ENCODE measurements at regions not wholly inside any gene's neighbourhood (a gene's known extent, or its start where the extent isn't known, plus 50 kb on each side); places are given as distances from the start of the nearest gene placed in this dataset.
A peak's percentile ranks its signal among the peaks of the same experiment; 100 is the strongest.

DNA sequence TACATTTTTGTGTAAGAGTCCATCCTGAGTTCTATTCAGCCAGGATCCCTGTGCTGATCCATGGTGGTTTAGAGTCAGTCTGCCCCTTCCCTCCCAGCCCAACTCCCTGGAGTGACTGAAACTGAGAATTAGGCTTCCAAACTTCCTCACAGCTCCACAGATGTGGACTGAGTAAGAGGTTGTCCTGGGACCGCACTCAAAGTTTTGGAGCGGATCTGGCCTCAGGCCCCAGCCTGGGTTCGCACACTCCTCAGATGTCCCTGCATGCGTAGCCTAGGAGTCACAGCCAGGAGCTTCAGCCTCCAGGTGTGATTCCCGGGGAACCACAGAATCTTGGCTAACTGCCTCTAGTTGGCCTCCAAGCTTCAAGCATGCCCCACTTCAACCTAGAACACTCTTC lies 218.1 kb downstream of the C7orf25 start:
- H3K18ac ChIP-seq (ENCODE audit: low read length) = no peak overlapping the region
- DNase-seq = no peak

DNA sequence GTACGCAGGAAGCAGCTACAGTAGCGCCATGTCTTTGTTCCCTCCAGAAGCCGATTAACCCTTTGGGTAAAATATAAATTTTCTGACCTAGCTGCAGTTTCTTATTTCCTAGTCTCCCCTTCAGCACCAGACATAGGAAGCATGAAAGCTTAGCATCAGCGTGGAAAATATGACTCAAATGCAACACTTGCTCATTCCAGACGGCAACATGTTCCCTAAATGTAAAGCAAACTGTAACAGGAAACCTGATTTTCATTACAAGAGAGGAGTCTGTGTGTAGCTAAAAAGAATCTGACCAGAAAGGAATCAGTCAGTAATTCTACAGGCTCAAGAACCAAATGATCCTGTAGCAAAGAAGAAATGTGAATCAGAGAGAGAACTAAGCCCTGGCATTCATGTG lies 219.2 kb downstream of the C7orf25 start:
- Histone ChIP-seq H3K36me3 (ENCODE audit: control insufficient read depth, insufficient read depth, low read length) (no peaks in the 10 kb centered on the region), H2BK120ac (ENCODE audit: low read depth, low read length) (no peak overlapping the region), H3K27me3 (ENCODE audit: insufficient read depth, low read length, poor library complexity) (no peaks in the 10 kb centered on the region), H3K27ac (ENCODE audit: low read depth, low read length) (no peak overlapping the region), H2BK15ac (replicated peaks; ENCODE audit: low read depth) (no peak overlapping the region), H3K18ac (ENCODE audit: low read length) (no peak overlapping the region), H3K9ac (ENCODE audit: low read length) (no peak overlapping the region), H4K8ac (ENCODE audit: low read depth, low read length) (no peak overlapping the region), H3K4me2 (ENCODE audit: low read length) (no peak overlapping the region), H3K79me2 (ENCODE audit: control insufficient read depth, insufficient read depth, low read length) (no peaks in the 10 kb centered on the region), H3K79me1 (ENCODE audit: low read length) (no peaks in the 10 kb centered on the region), H2BK5ac (ENCODE audit: low read length) (no peak overlapping the region), H3K23ac (ENCODE audit: low read length) (no peak overlapping the region), H3K56ac (ENCODE audit: low read length) (no peak overlapping the region), H2AK5ac (ENCODE audit: low read length) (no peak overlapping the region), H3K4me1 (ENCODE audit: control insufficient read depth, low read depth, low read length) (no peaks in the 10 kb centered on the region), H4K5ac (ENCODE audit: low read length) (no peak overlapping the region), H3K4ac (ENCODE audit: low read depth, low read length) (no peak overlapping the region), H3K4me3 (ENCODE audit: low read length) (no peak overlapping the region)
- WGBS (ENCODE audit: extremely low coverage, insufficient coverage, low lambda C conversion rate) = no CpG with 5 or more reads among the region's 5 CpGs
- no peak for DNase-seq

More for the DNA sequence above, 218.1 kb downstream of the C7orf25 start:
- Histone ChIP-seq H3K4me1 (ENCODE audit: control insufficient read depth, low read depth, low read length) (no peaks in the 10 kb centered on the region), H2AK5ac (ENCODE audit: low read length) (no peak overlapping the region), H3K27me3 (ENCODE audit: insufficient read depth, low read length, poor library complexity) (no peaks in the 10 kb centered on the region), H4K5ac (ENCODE audit: low read length) (no peak overlapping the region), H3K9ac (ENCODE audit: low read length) (no peak overlapping the region), H3K27ac (ENCODE audit: low read depth, low read length) (no peak overlapping the region), H3K36me3 (ENCODE audit: control insufficient read depth, insufficient read depth, low read length) (no peaks in the 10 kb centered on the region), H3K4me2 (ENCODE audit: low read length) (no peak overlapping the region), H2BK120ac (ENCODE audit: low read depth, low read length) (no peak overlapping the region), H2BK15ac (replicated peaks; ENCODE audit: low read depth) (no peak overlapping the region), H4K8ac (ENCODE audit: low read depth, low read length) (no peak overlapping the region), H2BK5ac (ENCODE audit: low read length) (no peak overlapping the region), H3K4ac (ENCODE audit: low read depth, low read length) (no peak overlapping the region), H3K23ac (ENCODE audit: low read length) (no peak overlapping the region), H3K4me3 (ENCODE audit: low read length) (no peak overlapping the region), H3K56ac (ENCODE audit: low read length) (no peak overlapping the region), H3K79me2 (ENCODE audit: control insufficient read depth, insufficient read depth, low read length) (no peaks in the 10 kb centered on the region), H3K79me1 (ENCODE audit: low read length) (no peaks in the 10 kb centered on the region)
- WGBS (ENCODE audit: extremely low coverage, insufficient coverage, low lambda C conversion rate) = no CpG with 5 or more reads among the region's 5 CpGs

DNA sequence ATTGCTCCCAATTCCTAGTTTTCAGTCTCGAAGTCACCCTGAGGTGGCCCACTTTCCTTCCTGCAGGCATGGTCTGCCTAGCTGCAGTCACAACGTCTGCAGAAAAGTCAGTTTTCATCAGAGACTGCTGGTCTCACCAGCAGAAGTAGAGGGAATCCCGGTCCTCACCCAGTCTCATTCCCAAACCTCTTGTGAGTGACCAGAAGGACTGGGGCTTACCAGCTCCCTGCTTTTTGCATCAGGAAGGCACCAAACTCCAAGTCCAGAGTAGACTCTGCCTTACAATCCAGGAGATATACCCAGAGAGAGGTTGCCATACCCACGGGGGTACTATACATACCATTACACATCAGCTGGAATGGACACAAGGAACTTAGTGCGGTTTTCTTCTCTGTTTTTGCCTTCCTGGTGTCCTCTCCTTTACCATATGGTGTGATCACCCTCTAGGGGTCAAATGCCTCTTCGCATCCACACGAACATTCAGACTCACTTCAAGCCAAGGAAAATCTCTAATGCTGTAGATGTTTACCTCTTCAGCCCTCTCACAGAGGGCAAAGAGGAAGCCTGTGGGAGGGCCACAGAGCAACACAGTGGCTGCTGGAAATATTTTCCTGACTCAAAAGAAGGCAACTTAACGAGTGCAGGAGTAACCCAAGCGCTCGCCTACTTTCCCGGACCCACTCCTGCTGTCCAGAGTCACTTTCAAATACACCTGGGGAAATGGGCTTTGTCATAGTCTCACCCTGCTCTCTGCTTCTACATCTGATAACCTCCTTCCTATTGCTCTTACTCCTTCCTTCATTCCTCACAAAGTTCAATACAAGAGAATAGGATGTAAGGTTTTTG lies 220.9 kb downstream of the C7orf25 start:
- Histone ChIP-seq H3K36me3 (ENCODE audit: control insufficient read depth, insufficient read depth, low read length) (no peaks in the 10 kb centered on the region), H3K4ac (ENCODE audit: low read depth, low read length) (peak overlapping the region; percentile 92), H4K5ac (ENCODE audit: low read length) (no peak overlapping the region), H3K79me2 (ENCODE audit: control insufficient read depth, insufficient read depth, low read length) (no peaks in the 10 kb centered on the region), H3K4me3 (ENCODE audit: low read length) (no peak overlapping the region), H3K4me1 (ENCODE audit: control insufficient read depth, low read depth, low read length) (peaks cover 4% of the 10 kb centered on the region), H3K27me3 (ENCODE audit: insufficient read depth, low read length, poor library complexity) (no peaks in the 10 kb centered on the region), H3K18ac (ENCODE audit: low read length) (no peak overlapping the region), H4K8ac (ENCODE audit: low read depth, low read length) (no peak overlapping the region), H3K9ac (ENCODE audit: low read length) (no peak overlapping the region), H2BK120ac (ENCODE audit: low read depth, low read length) (no peak overlapping the region), H2BK5ac (ENCODE audit: low read length) (no peak overlapping the region), H2BK15ac (replicated peaks; ENCODE audit: low read depth) (no peak overlapping the region), H3K23ac (ENCODE audit: low read length) (no peak overlapping the region), H2AK5ac (ENCODE audit: low read length) (no peak overlapping the region), H3K79me1 (ENCODE audit: low read length) (no peaks in the 10 kb centered on the region), H3K56ac (ENCODE audit: low read length) (no peak overlapping the region), H3K27ac (ENCODE audit: low read depth, low read length) (no peak overlapping the region), H3K4me2 (ENCODE audit: low read length) (no peak overlapping the region)
- WGBS (ENCODE audit: extremely low coverage, insufficient coverage, low lambda C conversion rate) = no CpG with 5 or more reads among the region's 11 CpGs
- peak; percentile 83 for DNase-seq

DNA sequence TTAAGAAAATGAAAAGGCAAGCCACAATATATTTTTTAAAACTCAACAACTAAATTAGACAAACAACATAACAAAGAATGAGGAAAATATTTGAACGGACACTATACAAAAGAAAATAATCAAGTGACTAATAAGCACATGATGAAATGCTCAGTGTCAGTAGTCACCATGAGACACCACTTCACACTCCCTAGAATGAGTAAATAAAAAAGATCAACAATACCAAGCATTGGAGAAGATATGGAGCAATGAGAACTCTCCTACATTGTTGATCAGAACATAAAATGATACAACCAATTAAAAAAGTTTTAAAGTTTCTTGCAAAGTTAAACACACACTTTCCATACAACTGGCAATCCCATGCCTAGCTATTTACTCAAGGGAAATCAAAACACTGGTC lies 222.2 kb downstream of the C7orf25 start:
- Histone ChIP-seq H3K27me3 (ENCODE audit: insufficient read depth, low read length, poor library complexity) (no peaks in the 10 kb centered on the region), H3K4me2 (ENCODE audit: low read length) (no peak overlapping the region), H2BK5ac (ENCODE audit: low read length) (no peak overlapping the region), H4K5ac (ENCODE audit: low read length) (no peak overlapping the region), H3K27ac (ENCODE audit: low read depth, low read length) (no peak overlapping the region), H3K4me3 (ENCODE audit: low read length) (no peak overlapping the region), H2AK5ac (ENCODE audit: low read length) (no peak overlapping the region), H3K36me3 (ENCODE audit: control insufficient read depth, insufficient read depth, low read length) (no peaks in the 10 kb centered on the region), H2BK120ac (ENCODE audit: low read depth, low read length) (no peak overlapping the region), H3K79me2 (ENCODE audit: control insufficient read depth, insufficient read depth, low read length) (no peaks in the 10 kb centered on the region), H3K56ac (ENCODE audit: low read length) (no peak overlapping the region), H3K79me1 (ENCODE audit: low read length) (no peaks in the 10 kb centered on the region), H4K8ac (ENCODE audit: low read depth, low read length) (no peak overlapping the region), H3K9ac (ENCODE audit: low read length) (no peak overlapping the region), H3K4ac (ENCODE audit: low read depth, low read length) (no peak overlapping the region), H2BK15ac (replicated peaks; ENCODE audit: low read depth) (no peak overlapping the region), H3K4me1 (ENCODE audit: control insufficient read depth, low read depth, low read length) (peaks cover 7% of the 10 kb centered on the region), H3K18ac (ENCODE audit: low read length) (no peak overlapping the region), H3K23ac (ENCODE audit: low read length) (no peak overlapping the region)
- DNase-seq = no peak
- WGBS (ENCODE audit: extremely low coverage, insufficient coverage, low lambda C conversion rate) = no CpG with 5 or more reads among the region's 1 CpG

DNA sequence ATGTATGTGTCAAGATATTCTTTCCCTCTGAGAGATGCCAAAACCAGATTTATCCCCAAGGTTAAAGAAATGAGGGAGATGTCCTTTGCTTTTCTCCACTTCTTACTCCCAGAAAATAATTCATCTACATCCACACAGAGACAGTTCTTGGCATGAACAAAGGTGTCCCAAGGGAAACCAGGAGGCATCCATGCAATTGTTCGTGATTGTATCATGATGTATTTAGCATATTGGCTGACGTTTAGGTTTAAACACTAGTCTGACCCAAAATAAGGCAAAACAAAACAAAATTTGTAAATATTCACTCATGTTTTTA lies 223.9 kb downstream of the C7orf25 start:
- Histone ChIP-seq H2BK5ac (ENCODE audit: low read length) (no peak overlapping the region), H3K4ac (ENCODE audit: low read depth, low read length) (peak overlapping the region; percentile 1), H3K4me3 (ENCODE audit: low read length) (no peak overlapping the region), H2BK15ac (replicated peaks; ENCODE audit: low read depth) (no peak overlapping the region), H3K4me2 (ENCODE audit: low read length) (no peak overlapping the region), H2AK5ac (ENCODE audit: low read length) (no peak overlapping the region), H3K18ac (ENCODE audit: low read length) (no peak overlapping the region), H3K9ac (ENCODE audit: low read length) (no peak overlapping the region), H4K8ac (ENCODE audit: low read depth, low read length) (no peak overlapping the region), H3K36me3 (ENCODE audit: control insufficient read depth, insufficient read depth, low read length) (no peaks in the 10 kb centered on the region), H3K79me2 (ENCODE audit: control insufficient read depth, insufficient read depth, low read length) (no peaks in the 10 kb centered on the region), H3K4me1 (ENCODE audit: control insufficient read depth, low read depth, low read length) (peaks cover 7% of the 10 kb centered on the region), H3K27ac (ENCODE audit: low read depth, low read length) (no peak overlapping the region), H3K56ac (ENCODE audit: low read length) (peak overlapping the region; percentile 27), H3K27me3 (ENCODE audit: insufficient read depth, low read length, poor library complexity) (no peaks in the 10 kb centered on the region), H3K23ac (ENCODE audit: low read length) (no peak overlapping the region), H2BK120ac (ENCODE audit: low read depth, low read length) (no peak overlapping the region), H3K79me1 (ENCODE audit: low read length) (no peaks in the 10 kb centered on the region), H4K5ac (ENCODE audit: low read length) (no peak overlapping the region)
- no CpG with 5 or more reads among the region's 2 CpGs for WGBS (ENCODE audit: extremely low coverage, insufficient coverage, low lambda C conversion rate)
- DNase-seq = no peak

Measured in mesendoderm (in vitro differentiated cells).